NCI-H1105 (cell line): ENCODE measurements at regions not wholly inside any gene's neighbourhood (a gene's known extent, or its start where the extent isn't known, plus 50 kb on each side); places are given as distances from the start of the nearest gene placed in this dataset.
"Not testable (repeated sequence)": the region's sequence is repeated elsewhere in the genome, so short reads cannot be mapped to it uniquely, and the experiment has no call there.

Experiments used
- DNase-seq: peaks from one replicate; lab custom pipeline; 2025; lab: John Stamatoyannopoulos, UW

GRCh38 chr10:44745920-44746319, 165.2 kb upstream of the TMEM72 start:
- no peak for DNase-seq

DNA sequence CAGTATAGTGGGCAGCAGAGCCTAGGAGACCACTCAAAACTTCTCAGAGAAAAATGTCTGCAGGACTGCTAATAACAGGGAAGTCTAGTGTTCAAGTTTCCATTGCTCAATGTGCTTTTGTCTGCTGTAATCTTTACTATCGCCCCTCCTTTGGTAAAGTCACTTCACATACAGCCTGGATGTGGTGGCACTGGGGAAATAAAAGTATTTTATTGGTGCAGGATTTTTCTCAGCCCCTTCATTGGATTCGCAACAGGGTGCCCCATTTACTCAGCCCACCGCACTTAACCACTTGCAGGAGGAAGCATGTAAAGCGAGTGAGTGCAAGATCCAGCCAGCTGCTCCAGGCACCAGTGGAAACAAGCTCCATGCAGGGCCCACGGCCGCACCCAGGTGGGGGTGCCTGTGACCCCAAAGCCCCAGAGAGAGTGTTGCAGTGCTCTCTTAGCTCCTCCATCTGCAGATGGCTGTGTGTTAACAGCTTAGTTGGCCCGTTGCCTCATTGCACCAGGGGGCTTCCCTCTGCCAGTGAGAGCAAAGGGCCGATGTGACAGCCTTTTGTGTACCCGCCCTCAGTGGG, 163.5 kb upstream of the TMEM72 start:
- no peak for DNase-seq

DNA sequence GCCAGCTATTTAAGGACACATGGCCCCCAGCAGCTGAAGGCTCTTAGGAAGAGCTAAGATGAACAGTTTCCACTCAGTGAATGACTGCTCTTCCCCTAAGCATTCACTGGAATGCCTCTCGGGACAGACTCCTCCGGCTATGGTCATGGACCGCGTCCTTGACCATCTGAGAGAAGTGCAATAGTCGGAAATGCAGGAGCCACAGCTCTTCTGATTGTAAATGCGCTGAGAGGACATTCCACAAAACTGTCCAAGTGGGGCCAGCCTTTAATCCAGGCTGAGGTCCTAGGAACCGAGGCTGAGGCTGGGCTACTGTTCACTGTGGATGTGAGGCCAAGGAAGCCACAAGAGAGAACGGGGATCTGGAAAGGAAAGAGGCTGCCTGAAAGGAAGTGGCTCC, 162.0 kb upstream of the TMEM72 start:
- DNase-seq, result no peak

DNA sequence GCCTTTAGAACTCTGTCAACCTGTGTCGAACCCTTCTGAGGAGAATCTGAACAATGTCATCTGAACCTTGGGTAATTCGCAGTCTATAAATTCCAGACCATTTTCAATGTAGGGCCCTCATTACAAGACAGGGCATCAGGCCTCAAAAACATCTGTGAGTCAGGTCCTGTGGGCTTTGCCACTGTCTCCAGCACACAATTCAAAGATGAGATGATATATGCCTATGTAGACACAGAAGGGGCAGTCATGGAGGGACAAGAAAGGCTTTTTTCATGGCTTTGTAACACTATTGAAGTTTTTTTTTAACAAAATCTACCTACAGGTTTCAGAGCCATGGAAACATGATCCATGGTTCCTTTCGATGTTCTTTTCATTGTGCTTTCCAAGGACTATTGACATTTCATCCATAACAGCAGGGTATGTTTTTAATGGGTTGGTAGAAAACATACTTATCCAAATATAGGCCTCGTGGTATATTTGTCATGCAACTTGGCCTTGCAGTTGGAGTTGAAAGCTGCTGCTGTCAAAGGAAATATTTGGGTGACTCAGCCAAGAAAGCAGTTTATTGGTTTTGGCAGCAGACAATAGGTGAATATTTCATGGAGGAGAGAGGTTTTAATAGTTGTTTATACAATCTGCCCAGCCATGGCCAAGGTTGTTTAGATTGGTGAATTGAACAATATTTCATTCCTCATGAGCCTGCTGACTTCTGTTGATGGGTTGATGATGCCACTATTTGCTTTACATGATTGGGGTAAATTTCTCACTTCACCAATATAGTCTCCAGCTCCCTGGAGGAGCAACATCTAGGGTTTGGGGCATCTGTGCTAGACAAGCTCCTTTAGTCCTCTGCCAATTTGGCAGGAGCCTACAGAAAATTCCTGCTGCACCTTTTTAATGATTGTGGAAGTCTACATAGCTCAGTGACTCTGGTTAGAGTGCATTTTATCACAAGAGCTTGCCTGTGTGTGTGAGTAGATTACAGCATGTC, 158.4 kb upstream of the TMEM72 start:
- no peak for DNase-seq

- DNase-seq, result not testable (repeated sequence)
Observed at GRCh38 chr10:44754355-44754754, 156.8 kb upstream of the TMEM72 start.

DNA sequence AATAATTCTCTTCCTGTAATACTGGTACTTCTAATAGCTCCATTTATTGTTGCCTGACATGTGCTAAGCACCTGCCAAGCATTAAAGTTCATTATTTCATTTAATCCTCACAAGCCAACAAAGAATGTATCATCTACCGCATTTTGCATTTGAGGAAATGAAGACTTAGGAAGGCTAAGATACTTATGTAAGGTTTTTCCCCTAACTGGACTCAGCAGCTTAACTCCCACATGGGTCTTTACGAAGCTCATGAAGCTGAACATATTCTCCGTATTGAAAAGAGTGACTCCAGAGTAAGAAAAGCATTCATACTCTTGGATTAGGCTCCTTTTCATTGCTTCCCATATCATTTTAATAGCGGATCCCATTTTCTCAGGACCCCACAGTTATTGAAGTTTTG, 155.7 kb upstream of the TMEM72 start:
- DNase-seq, result no peak

GRCh38 chr10:44756216-44756615, 154.9 kb upstream of the TMEM72 start:
- no peak for DNase-seq

DNA sequence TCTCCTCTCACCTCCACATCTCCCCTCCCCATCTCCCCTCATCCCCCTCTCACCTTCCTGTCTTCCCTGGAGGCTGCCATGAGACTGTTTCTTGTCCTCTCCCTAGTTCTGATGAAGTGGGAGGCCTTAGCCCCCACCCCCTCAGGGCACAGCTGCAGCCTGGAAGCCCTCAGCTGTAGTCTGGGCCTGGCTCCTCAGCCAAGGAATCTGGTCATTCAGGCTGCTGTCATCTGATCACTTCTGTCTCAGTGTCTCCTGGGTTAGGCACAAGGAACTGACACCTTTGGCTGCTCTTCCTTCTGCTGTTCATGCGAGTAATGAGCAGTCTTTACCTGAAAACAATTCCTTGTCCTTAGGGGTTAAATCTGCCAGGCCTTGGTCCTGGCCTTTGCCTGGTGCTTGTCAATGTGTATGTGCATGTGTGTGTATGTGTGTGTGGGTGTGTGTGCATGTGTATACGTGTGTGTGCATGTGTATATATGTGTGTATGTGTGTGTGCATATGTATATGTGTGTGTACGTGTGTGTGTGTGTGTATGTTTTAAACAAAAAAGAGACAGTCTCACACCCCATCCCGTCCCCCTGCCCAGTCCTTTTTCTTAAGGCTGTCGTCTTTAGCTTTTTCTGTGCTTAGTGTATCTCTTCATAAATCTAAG, 153.5 kb upstream of the TMEM72 start:
- DNase-seq, result no peak

DNA sequence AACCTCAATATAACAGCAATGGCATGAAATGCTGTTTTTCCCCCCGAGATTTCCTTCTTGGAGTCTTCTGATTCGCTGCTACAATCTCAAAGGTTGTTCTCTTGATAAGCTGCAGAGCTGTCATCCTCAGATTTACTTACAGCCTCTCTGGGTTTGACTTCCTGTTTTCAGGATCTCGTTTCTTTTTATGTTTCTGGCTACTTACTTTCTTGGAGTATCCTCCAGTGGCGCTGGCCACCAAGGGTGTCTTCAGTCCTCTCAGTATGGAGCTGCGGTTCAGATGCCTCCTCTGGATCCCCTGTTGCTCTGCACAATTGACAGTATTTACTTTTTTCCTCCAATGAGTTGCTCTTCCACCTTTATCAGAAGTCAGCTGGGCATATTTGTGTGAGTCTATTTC, 152.0 kb upstream of the TMEM72 start:
- no peak for DNase-seq

DNA sequence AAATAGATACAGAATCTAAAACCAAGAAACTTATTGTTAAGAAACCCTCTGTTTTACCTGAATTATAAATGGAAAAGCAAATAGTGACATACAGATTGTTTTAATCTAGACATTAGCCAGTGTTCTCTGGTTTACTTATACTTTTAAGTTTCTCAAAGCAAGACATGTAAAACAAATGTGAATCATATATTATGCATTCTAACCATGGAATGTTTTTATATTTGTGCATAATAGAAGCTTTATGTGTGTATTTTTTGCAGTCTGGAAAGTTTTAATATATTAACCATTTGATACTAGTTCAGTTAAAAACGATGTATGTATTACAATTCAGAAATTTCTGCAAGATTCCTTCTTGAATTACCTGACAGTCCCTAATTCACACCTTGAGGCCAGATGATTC, 150.6 kb upstream of the TMEM72 start:
- no peak for DNase-seq

- DNase-seq, result no peak
Observed at GRCh38 chr10:44761076-44761475, 150.1 kb upstream of the TMEM72 start.

DNA sequence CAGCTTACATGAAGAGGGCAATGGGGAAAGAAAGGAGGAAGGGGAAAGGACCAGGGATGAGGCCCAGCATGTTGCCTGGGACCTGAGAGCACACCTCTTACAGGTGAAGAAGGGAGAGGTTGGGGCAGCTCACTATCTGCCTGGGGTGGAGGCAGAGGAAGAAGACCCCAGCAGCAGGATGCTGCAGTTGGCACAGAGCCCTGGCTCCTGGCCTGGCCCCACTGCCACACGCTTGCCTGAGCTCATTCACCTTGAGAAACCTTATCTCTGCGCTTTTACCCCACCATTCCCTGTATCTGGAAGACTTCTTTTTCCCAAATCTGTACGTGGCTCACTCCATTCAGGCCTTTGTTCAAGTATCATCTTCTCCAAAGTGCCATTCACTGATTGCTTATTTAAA, 147.8 kb upstream of the TMEM72 start:
- no peak for DNase-seq

DNA sequence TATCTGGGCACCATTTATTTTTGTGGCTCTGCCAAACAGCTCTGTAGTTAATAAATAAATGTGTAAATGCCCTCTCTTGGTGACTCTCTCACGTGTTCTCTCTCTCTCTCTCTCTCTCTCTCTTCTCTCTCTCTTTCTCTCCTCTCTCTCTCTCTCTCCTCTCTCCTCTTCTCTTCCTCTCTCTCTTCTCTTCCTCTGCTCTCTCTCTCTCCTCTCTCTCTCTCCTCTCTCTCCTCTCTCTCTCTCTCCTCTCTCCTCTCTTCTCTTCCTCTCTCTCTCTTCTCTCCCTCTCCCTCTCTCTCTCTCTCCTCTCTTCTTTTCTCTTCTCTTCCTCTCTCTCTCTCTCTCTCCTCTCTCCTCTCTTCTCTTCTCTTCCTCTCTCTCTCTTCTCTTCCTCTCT, 145.8 kb upstream of the TMEM72 start:
- DNase-seq, result no peak

DNA sequence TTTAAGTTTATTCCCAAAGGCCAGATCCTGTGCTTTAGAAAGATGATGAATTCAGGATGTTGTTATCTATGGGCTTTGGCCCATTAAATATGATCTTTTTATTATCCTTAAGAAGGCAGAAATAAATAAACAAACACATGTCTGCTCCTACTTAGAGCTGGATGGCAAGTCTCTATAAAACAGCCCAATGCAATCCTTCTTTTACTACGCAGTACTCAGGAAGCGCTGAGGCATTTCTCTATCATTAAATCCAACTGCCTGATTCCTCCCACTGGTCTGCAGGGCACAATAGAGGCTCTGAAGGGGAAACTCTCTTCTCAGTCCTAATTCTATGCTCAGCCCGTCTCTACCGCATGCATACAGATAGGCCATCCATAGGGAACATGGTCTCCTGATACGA, 144.5 kb upstream of the TMEM72 start:
- DNase-seq, result no peak

GRCh38 chr10:44769450-44769849, 141.7 kb upstream of the TMEM72 start:
- DNase-seq, result no peak

GRCh38 chr10:44771233-44771995, 139.7 kb upstream of the TMEM72 start:
- no peak for DNase-seq

- no peak for DNase-seq
Observed at GRCh38 chr10:44773565-44773964, 137.6 kb upstream of the TMEM72 start.

- no peak for DNase-seq
Observed at GRCh38 chr10:44774676-44775401, 136.3 kb upstream of the TMEM72 start.

DNA sequence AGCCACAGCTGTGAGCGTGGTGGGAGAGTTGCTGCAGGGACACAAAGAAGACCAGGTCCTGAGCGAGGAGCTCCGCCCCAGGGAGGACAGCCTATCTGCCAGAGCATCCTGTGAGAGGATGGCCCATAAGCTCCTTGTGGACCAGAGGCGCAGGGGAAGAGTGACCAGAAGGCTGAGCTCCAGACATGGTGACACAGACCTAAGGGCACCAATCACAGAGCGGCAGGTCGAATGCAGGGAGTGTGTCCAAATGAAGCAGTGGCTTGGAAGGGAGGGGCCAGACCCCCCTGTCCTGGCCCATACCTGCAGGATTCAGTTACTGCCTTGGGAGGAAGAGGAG, 135.8 kb upstream of the TMEM72 start:
- no peak for DNase-seq

DNA sequence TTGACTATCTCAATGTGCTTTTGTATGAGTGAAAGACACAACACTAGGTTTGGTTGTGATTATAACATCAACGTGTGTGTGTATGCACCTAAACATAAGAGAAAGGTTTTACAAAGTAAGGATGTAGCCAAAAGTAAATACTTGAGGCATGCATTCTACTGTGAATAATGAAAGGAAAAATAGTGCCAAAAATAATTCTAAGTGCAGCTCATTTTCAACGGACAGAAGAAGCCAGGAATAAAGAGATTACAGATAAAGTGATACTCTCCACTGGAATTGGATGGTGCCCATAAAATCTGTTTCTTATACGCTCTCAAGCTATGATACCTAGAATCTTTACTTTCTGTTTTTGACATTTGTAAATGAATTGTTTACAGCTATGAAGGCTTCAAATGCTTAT, 135.0 kb upstream of the TMEM72 start:
- no peak for DNase-seq

DNA sequence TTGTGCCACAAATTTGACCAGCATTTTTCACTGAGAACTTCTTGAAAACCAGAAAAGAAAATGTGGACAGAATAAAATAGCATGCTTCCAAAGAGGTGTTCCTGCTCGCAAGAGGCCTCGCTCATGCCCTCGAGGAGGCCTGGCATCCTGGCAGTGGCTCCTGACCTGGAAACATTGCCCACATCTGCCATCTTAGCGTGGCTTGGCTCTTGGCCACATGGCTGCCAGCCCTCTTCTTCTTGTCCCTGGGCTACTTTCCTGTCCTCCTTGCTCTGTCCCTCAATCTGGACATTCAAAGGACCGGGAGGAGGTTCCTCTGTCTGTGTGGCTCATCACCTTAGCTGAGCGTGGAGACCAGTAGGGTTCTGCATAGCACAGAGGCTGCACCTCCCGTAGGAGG, 131.6 kb upstream of the TMEM72 start:
- no peak for DNase-seq

DNA sequence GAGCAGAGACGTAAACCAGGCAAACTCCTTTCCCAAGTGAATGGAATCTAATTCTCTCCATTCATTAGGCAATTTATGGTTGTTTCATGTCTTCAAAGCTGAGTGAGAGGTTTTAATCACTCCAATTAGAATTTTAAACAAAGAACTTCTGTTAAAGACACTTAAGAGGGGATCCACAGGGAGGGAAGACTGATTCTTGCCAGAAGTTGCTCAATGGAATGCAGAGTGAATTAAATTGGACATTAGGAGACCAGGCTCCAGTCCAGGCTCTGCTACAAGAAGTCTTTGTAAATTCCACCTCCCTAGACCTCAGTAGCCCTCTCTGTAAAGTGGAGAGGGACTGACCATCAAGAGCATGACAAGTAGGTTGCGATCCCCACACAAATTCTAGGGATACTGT, 130.7 kb upstream of the TMEM72 start:
- no peak for DNase-seq
